H1 (cell line): ENCODE measurements at regions not wholly inside any gene's neighbourhood (a gene's known extent, or its start where the extent isn't known, plus 50 kb on each side); places are given as distances from the start of the nearest gene placed in this dataset.

Experiments used
- CTCF ChIA-PET: fragments of 300-600 bp; sonication (Branson Sonifier 250); formaldehyde crosslinking; loops from one replicate; lab custom pipeline; 2021; ENCODE audit not compliant: partially characterized antibody; lab: Charles Lee
- POLR2A ChIA-PET: fragments of 300-600 bp; sonication (Branson Sonifier 250); formaldehyde crosslinking; loops from one replicate; lab custom pipeline; 2021; ENCODE audit warnings: inconsistent platforms; ENCODE audit not compliant: partially characterized antibody; lab: Charles Lee
- DNase-seq, 2 experiments: peaks; one replicate each; pipeline versions ENCODE4 v3.0.0 to v3.0.0-alpha.2; 2010 to 2022; ENCODE audit warnings: low spot score in 2 of 2, low read depth in 1 of 2, mixed read lengths in 1 of 2
- FAIRE-seq: peaks from 2 replicates; lab custom pipeline; 2011; peaks lifted over from hg19 to GRCh38; lab: Jason Lieb, UNC
- H2AFZ ChIP-seq: 2 replicates; pipeline ENCODE4 v1.8.1; 2012; ENCODE audit warnings: low read length, inconsistent platforms
- H2AK5ac ChIP-seq: 2 replicates; pipeline ENCODE4 v1.6.1; 2013; ENCODE audit warnings: low read depth, low read length
- H2BK120ac ChIP-seq: replicated peaks from 2 replicates; pipeline ENCODE3; 2013; ENCODE audit warnings: low read depth, low read length, inconsistent platforms
- H2BK12ac ChIP-seq: 2 replicates; pipeline ENCODE4 v1.6.1; 2013; ENCODE audit warnings: low read depth, low read length
- H2BK15ac ChIP-seq: 2 replicates; pipeline ENCODE4 v1.6.1; 2013; ENCODE audit warnings: low read length
- H2BK20ac ChIP-seq: 2 replicates; pipeline ENCODE4 v1.6.1; 2013; ENCODE audit warnings: low read length
- H2BK5ac ChIP-seq: 2 replicates; pipeline ENCODE4 v1.6.1; 2013; ENCODE audit warnings: low read depth, low read length
- H3K14ac ChIP-seq: 2 replicates; pipeline ENCODE4 v1.6.1; 2013; ENCODE audit warnings: inconsistent platforms; ENCODE audit not compliant: insufficient read length
- H3K18ac ChIP-seq: 2 replicates; pipeline ENCODE4 v1.6.1; 2013; ENCODE audit warnings: low read length; ENCODE audit errors: extremely low read depth
- H3K23ac ChIP-seq: 2 replicates; pipeline ENCODE4 v1.6.1; 2013; ENCODE audit warnings: inconsistent platforms; ENCODE audit not compliant: insufficient read length
- H3K23me2 ChIP-seq: 2 replicates; pipeline ENCODE4 v1.6.1; 2013; ENCODE audit warnings: low read depth, low read length
- H3K27ac ChIP-seq: 2 replicates; pipeline ENCODE4 v1.6.1; 2011; ENCODE audit warnings: low read depth, low read length, inconsistent platforms
- H3K27me3 ChIP-seq, 4 experiments: replicated peaks in 1 of 4; 1 replicate in 1 of 4; 2 replicates in 3 of 4; pipeline versions ENCODE4 v1.6.1 to v1.8.1; 2011 to 2013; ENCODE audit warnings: low read length in 3 of 4, mild to moderate bottlenecking in 3 of 4, inconsistent platforms in 2 of 4, mixed read lengths in 2 of 4, moderate library complexity in 1 of 4; ENCODE audit not compliant: control insufficient read depth in 3 of 4, insufficient read depth in 3 of 4; ENCODE audit errors: extremely low read depth in 1 of 4
- H3K36me3 ChIP-seq, 4 experiments: 2 replicates each; pipeline versions ENCODE4 v1.6.1 to v1.8.1; 2011 to 2013; ENCODE audit warnings: mild to moderate bottlenecking in 4 of 4, low read length in 3 of 4, moderate library complexity in 2 of 4, control low read depth in 1 of 4, inconsistent platforms in 1 of 4; ENCODE audit not compliant: insufficient read depth in 4 of 4, control insufficient read depth in 2 of 4
- H3K4ac ChIP-seq: replicated peaks from 2 replicates; pipeline ENCODE3; 2013; ENCODE audit warnings: low read length, low read depth, mixed read lengths, inconsistent platforms; ENCODE audit not compliant: insufficient read length
- H3K4me1 ChIP-seq, 4 experiments: replicated peaks in 1 of 4; 1 replicate in 1 of 4; 2 replicates in 3 of 4; pipeline versions ENCODE4 v1.6.1 to v1.8.1; 2011 to 2013; ENCODE audit warnings: low read length in 3 of 4, inconsistent platforms in 2 of 4, mixed read lengths in 1 of 4; ENCODE audit not compliant: insufficient read depth in 4 of 4, control insufficient read depth in 3 of 4
- H3K4me2 ChIP-seq, 2 experiments: 2 replicates each; pipeline versions ENCODE4 v1.6.1 to v1.8.1; 2011 to 2013; ENCODE audit warnings: low read depth in 2 of 2, low read length in 2 of 2, control low read depth in 1 of 2, inconsistent platforms in 1 of 2, mild to moderate bottlenecking in 1 of 2; ENCODE audit not compliant: insufficient read depth in 1 of 2
- H3K4me3 ChIP-seq, 4 experiments: fragments of 200-600, 300-600 bp in 1 of 4; sonication (generic), shearing (Covaris generic), sonication (Bioruptor Twin) in 1 of 4; 2 replicates each; pipeline versions ENCODE4 v1.5.1 to v1.8.1; 2011 to 2016; ENCODE audit warnings: low read length in 4 of 4, low read depth in 3 of 4, control low read depth in 2 of 4, inconsistent platforms in 2 of 4, mild to moderate bottlenecking in 2 of 4, mixed read lengths in 1 of 4, moderate library complexity in 1 of 4; ENCODE audit not compliant: insufficient read depth in 2 of 4; ENCODE audit errors: extremely low read depth in 1 of 4
- H3K56ac ChIP-seq: replicated peaks from 2 replicates; pipeline ENCODE3; 2013; ENCODE audit warnings: low read depth, mild to moderate bottlenecking, mixed read lengths, low read length, inconsistent platforms; ENCODE audit not compliant: insufficient read length
- H3K79me1 ChIP-seq: 2 replicates; pipeline ENCODE4 v1.6.1; 2013; ENCODE audit warnings: low read depth, low read length, control low read depth
- H3K79me2 ChIP-seq, 2 experiments: 2 replicates each; pipeline versions ENCODE4 v1.6.1 to v1.8.1; 2012 to 2013; ENCODE audit warnings: low read length in 2 of 2, mild to moderate bottlenecking in 2 of 2, inconsistent platforms in 1 of 2; ENCODE audit not compliant: insufficient read depth in 2 of 2, control insufficient read depth in 1 of 2
- H3K9ac ChIP-seq, 4 experiments: replicated peaks in 1 of 4; 1 replicate in 1 of 4; 2 replicates in 3 of 4; pipeline versions ENCODE4 v1.6.1 to v1.8.1; 2011 to 2013; ENCODE audit warnings: low read depth in 3 of 4, low read length in 3 of 4, control low read depth in 2 of 4, mild to moderate bottlenecking in 2 of 4, moderate library complexity in 2 of 4, inconsistent platforms in 1 of 4; ENCODE audit errors: extremely low read depth in 1 of 4
- H3K9me3 ChIP-seq, 2 experiments: 2 replicates each; pipeline versions ENCODE4 v1.6.1 to v1.8.1; 2012 to 2013; ENCODE audit warnings: mild to moderate bottlenecking in 2 of 2, moderate library complexity in 2 of 2, control low read depth in 1 of 2, inconsistent platforms in 1 of 2, low read depth in 1 of 2, low read length in 1 of 2, mixed read lengths in 1 of 2; ENCODE audit not compliant: insufficient read depth in 2 of 2
- H4K20me1 ChIP-seq, 2 experiments: replicated peaks in 1 of 2; 2 replicates each; pipeline versions ENCODE3 to v1.8.1; 2011 to 2013; ENCODE audit warnings: inconsistent platforms in 2 of 2, low read length in 2 of 2, mild to moderate bottlenecking in 1 of 2; ENCODE audit not compliant: insufficient read depth in 2 of 2, control insufficient read depth in 1 of 2
- H4K5ac ChIP-seq: 2 replicates; pipeline ENCODE4 v1.6.1; 2013; ENCODE audit warnings: low read length, low read depth, mixed read lengths, inconsistent platforms; ENCODE audit not compliant: insufficient read length
- H4K8ac ChIP-seq: 2 replicates; pipeline ENCODE4 v1.8.0; 2013; ENCODE audit warnings: mild to moderate bottlenecking, moderate library complexity, low read length, inconsistent platforms; ENCODE audit not compliant: insufficient read depth; ENCODE audit errors: extremely low read depth
- H4K91ac ChIP-seq: replicated peaks from 2 replicates; pipeline ENCODE3; 2013; ENCODE audit warnings: low read length, mixed read lengths, inconsistent platforms; ENCODE audit not compliant: insufficient read length
- WGBS, 2 experiments: shearing (Covaris generic) in 1 of 2; methylation state at CpG; one replicate each; pipeline versions ENCODE4 v1.1.6 to v1.1.7; 2013 to 2015; ENCODE audit warnings: low lambda C conversion rate in 2 of 2, mixed read lengths in 2 of 2, inconsistent platforms in 1 of 2, low coverage in 1 of 2, missing lambda C conversion rate in 1 of 2; ENCODE audit not compliant: insufficient replicate concordance in 2 of 2, insufficient coverage in 1 of 2, insufficient read length in 1 of 2; ENCODE audit errors: extremely low coverage in 1 of 2, missing lambda C conversion rate in 1 of 2; 5-methylcytosine and 5-hydroxymethylcytosine counted together

DNA sequence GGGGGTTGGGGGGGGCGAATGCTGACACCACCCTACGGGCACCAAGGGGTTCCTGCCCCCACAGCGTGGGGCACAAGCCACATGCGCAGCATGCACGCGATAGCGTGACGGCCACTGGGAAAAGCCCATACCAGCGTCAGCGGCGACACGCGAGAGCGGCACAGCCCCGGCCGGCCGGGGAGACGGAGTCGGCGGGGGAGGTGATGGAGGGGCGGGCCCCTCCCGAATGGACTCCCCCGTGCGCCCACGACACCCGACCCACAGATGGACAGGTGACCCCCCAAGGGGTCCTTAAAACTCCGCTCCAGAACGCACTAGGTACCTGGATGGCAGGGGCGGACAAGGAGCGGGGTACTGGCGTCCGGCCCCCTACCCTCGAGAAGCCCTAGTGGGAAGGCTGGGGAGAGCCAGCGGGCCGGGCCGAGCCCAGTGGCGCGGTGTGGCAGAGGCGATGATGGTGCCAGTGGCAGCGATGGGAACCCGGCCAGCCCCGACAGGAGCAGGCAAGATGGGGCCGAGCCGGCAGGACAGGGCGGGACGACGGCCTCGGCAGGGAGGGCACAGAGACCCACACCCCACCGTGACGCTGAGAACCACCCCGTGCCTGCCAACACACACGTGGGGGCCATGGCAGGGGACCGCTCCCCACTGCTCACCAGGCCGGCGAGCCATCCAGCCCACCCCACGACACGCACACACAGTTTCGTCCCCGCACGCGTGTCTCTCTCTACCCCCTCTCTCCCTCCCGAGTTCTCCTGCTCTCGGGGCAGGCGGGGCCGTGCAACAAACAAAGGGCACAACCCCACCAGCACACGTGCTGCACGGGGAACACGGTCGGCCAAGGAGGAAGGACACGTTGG lies 1959.8 kb upstream of the DEFB115 start:
- Histone ChIP-seq H3K4me2 (no peak overlapping the region), H2BK12ac (no peak overlapping the region), H3K23ac (no peak overlapping the region), H4K91ac (no peak overlapping the region), H4K5ac (no peak overlapping the region), H3K56ac (no peak overlapping the region), H2AK5ac (no peak overlapping the region), H3K36me3 (peaks cover 0 to 8% (median 0%) of the 10 kb centered on the region in 4 experiments; a peak in 1 of 8 replicates), H2BK120ac (no peak overlapping the region), H3K18ac (no peak overlapping the region), H3K9ac (no peak overlapping the region), H3K9me3 (peaks cover 37 to 70% of the 10 kb centered on the region in 2 experiments), H4K8ac (no peak overlapping the region), H2BK5ac (no peak overlapping the region), H2BK20ac (no peak overlapping the region), H3K4ac (no peak overlapping the region), H3K4me3 (no peak overlapping the region), H3K14ac (no peak overlapping the region), H2AFZ (no peak overlapping the region), H4K20me1 (no peaks in the 10 kb centered on the region), H3K27ac (no peak overlapping the region), H3K79me2 (no peaks in the 10 kb centered on the region), H3K4me1 (no peaks in the 10 kb centered on the region), H3K79me1 (no peaks in the 10 kb centered on the region), H3K23me2 (no peaks in the 10 kb centered on the region), H3K27me3 (no peaks in the 10 kb centered on the region), H2BK15ac (no peak overlapping the region)
- POLR2A ChIA-PET = no interaction called here
- CTCF ChIA-PET = no interaction called here
- DNase-seq (no peak), FAIRE-seq (no peak)
- 77% methylated on average over 58 of the region's 70 CpGs; no CpG with 5 or more reads in 1 of the 2 experiments for WGBS, 2 experiments
